ENCODE measurements at regions not wholly inside any gene's neighbourhood (a gene's known extent, or its start where the extent isn't known, plus 50 kb on each side); places are given as distances from the start of the nearest gene placed in this dataset.

DNA sequence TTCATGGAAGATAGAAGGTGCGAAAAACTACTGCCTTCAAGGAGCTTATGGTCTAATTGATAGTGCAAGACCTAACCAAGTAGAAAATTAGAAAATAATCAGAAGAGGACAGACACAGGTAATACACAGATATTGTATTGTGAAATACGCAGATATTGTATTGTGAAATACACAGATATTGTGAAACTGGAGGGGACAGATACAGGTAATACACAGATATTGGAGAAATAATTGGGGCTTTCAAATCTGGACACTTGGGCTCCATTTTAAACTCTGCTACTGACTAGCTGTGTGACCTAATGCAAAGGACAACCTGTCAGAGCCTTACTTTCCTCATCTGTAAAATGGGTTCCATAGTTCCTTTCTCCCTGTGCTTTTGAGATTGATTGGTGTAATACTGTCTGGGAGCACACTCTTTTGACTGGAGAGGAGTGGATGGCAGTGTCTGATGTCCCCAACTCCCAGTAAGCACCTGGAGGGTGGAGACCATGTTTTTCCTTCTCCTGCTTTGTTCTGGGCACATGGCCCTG, 272.8 kb downstream of the TLE3 start:
- DNase-seq = no peak

DNA sequence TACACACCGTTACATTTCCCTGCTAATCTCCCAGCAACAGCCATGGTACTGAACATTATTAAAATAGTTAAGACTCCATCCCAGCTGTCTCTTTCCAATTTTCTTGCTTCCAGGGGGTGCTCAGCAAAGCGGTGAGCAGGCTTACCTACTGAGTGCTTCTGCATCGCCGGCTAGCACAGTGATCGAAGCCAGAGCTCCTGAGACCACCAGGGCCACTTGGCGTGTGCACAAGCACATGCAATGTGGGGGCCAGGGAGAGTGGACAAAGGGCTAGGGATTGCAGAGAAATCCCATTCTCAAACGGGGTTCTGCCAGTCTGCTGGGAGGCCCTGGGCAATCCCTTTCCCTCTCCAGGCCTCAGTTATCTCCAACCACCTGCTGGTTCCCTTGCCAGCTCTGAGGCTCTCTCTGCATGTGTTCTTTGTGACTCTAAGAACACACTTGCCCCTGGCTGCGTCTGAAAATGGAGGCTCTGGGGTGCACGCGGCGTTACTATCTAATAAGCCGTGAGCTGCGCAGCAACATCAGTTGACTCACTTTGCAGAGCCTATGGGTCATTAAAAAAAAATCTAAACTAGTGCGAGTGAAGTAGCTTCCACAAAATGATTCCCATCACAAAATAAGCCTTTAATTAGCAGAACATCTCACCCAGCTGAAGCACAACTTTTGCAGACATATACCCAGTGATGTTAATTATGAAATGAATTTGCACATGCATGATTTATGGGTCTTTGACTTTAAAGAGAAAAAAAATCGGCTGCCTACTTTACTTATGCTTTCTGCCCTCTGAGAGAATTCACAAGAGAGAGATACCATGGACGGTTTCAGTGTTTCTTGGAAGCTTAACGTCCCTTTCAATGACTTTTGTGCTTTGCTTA, 271.5 kb downstream of the TLE3 start:
- peak; percentile 79 for DNase-seq

DNA sequence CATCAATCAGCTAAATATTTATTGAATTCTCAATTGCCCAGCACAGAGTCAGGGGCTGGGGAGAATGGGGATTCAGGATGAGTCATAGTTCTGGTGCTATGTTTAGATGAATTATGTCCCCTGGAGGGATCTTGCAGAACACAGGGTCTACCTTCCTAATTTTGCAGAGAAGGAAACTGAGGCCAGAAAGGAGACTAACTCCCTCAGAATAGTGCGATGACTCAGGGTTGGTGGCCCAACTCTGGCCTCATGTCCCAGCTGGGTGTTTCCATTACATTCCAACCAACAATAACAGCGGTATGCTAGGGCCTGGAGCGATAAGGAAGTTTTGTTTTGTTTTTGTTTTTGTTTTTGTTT, 270.9 kb downstream of the TLE3 start:
- peak; percentile 17 for DNase-seq

DNA sequence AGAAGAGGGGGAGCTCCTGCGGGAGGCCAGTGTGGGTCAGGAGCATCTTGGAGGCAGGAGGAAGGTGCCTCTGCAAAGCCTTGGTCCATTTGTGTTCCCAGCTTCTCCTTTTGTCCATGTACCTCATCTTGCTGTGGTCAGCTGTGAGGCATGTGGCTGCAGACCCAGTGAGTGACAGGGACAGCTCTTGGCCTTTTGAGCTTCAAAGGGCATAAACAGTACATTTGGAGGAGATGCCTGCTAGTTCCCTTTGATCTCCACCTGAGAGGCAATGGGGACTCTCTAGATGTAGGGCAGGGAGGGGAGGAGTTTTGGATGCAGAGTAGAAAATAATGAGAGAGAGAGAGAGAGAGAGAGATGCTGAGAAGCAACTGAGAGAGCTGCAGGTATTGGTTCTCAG, 270.0 kb downstream of the TLE3 start:
- no peak for DNase-seq

DNA sequence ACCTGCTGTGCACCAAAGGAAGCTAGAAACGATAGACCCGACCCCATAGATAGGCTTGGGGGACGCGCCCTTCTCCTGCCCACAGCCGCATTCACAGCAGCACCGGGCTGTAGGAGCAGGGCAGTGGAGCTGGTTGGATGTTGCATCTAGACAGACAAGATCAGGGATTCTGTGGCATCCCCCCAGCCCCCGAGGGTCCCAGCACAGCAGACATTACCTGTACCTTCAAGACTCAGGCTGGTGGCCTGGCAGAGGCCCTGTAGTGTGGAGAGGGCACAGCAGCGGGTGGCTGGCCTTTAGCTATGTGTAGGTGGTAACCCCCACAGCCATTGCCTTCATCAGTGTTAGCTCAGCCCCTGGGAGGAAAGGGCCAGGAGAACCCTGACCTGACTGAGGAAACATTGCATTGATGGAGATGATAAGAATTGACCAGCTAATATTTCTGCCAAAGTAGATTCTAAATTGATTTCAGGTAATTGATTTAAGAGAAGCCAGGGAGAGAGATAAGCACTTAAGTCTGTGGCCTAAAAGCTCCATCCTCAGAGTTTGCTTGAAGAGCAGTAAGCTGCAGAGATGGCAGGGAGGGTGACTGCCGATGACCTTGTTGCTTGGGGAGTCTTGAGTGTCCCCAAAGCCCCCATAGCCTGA, 269.4 kb downstream of the TLE3 start:
- DNase-seq = no peak

DNA sequence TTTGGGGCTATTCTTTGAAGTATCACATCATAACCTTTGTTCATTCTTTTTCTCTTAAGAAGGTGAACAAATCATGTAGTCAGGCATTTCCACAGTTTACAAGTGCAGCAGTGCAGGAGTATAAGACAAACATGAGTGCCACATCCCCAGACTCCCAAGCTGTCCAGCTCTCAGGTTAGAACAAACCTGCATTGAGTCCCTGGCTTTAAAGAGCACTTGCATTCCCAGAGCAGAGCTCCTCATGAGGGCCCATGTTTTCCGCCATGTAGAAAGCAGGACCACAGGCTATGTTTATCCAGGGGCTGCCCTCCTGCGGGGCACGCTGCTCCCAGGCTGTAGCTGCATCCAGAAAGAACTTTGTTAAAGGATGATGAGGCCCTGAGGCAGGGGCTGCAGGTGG, 267.7 kb downstream of the TLE3 start:
- DNase-seq = no peak

DNA sequence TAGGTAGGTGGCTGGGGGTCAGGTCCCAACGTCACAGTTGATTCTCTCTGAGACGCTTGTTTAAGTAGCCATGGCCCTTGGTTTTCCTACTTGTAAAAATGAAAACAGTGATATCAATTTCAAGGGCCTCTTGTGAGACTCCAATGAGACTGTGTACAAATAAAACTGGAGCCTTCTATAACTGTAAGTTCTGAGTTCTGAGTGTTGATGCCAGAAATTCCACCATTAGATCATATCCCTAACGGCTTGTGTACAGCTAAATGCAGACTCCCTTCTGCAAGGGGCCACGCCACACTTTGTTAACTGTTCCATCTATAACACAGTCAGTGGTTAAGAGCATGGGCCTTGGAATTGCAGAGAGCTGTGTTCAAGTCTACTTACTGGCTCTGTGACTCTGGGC, 267.3 kb downstream of the TLE3 start:
- DNase-seq = no peak

DNA sequence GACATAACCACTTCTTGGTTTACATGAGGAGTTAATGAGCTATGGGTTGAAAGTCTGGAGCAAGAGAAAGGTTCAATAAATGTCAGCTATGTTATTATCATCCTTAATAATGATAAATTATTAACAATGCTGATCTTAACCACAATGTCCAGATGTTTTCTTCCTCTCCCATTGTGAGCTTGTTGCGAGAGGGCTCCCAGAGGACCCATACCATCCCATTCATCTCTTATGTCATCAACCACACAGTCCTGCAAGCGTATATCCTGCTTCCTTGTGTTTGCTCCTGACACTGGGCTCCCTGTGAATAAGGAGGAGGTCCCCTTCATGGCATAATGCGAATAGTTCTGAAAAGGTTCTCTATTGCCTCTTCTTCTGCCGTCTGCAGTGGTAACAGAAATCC, 266.8 kb downstream of the TLE3 start:
- no peak for DNase-seq

DNA sequence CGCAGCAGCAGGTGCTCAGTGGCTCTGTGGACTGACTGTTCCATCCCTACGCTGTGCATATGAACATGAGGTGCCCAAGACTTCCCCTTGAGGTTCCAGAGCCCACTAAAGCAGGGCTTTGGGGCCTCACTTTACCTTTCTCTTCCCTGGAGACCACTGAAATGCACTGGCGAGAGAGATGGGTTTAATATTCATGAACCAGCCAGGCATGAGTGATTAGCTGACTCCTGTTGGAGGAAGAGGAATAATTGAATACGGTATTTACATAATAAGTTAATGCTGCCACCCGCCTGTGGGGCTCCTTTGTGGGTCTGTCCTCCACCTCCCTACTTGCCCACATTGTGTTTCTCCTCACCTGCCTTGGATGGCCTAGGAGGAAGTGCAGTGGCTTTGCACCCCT, 263.4 kb downstream of the TLE3 start:
- no peak for DNase-seq

DNA sequence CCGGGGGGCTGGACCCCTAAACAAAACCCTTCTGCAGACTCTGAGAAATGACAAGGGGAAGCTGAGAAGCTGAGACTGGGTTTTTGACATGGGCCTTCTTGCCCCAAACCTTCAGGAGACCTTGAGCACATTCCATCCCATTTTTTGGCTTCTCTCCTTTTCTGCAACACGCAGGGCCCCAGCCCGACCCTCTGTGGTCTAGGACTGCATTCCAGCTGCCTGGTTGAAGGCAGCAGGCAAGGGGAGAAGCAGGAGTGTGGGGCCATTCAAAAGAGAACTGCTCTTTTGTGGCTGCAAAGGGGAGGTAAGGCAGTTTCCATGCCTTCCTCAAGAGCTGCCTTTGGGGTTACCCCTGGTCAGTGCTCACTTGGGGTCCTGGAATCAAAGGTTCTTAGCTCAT, 263.0 kb downstream of the TLE3 start:
- no peak for DNase-seq

DNA sequence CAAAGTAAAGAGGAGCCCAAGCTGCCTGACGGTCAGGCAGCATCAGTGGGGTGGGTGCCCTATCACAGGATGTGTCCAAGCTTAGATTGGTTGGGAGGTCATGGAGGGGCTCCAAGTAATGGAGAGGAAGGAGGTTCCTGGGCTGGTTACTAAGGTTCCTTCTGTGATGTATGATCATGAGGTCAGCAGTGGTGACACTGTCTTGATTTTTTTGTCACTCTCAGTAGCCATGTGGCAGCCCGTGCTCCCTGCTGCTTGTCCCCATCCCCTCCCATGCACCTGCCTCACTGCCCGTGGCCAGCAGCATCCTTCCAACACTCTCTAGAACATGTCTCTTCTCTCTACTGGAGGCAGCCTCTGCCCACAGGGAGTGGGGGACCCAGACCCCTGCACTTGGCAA, 261.7 kb downstream of the TLE3 start:
- no peak for DNase-seq

DNA sequence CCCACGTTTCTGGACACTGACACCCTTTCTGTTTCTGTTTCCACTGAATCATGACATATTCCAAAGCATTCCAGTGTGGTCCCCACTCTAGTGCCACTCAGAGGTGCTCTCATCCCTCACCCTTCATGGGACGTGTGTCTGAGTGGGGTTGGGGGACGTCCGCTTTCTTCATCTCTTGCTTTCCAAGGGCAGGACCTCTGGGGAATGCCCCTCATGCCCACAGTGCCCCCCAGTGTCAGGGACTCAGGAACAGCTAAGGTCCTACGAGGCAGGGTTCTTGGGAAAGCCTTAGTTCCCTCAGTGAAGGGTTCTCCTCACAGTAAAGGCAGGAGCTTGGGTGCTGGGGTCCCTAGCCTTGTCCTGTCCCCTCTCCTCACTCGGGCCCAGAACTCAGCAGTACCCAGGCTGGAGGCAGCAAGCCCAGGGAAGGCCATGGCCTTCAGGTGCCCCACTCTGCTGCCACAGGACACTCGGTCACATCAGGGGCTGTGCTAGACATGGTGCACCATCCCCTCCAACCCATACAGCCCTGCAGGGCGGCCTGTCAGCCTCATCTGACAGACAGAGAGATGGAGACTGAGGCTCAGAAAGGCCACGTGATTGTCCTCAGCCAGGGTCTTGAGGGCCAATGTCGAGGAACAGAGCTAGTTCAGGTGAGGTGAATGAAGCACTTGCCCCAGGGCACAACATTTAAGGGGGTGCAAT, 261.0 kb downstream of the TLE3 start:
- no peak for DNase-seq

DNA sequence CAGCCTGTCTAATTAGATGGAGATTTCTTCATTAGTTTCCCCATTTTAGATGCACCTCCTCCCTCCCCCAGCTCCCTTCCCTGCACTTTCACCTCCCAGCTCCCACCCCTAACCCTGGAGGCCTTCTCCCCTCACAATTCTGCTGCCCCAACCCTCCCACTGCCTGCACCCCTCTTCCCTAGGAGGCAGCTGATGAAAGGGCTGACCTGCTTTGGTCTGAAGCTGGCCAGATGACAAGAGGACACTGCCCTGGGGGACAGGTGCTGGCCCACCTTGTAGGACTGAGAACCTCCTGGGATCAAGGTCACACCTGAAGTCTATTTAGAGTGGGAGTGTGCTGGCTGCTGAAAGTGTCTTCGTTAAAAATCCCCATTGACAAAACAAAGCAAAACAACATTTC, 259.4 kb downstream of the TLE3 start:
- DNase-seq = no peak

DNA sequence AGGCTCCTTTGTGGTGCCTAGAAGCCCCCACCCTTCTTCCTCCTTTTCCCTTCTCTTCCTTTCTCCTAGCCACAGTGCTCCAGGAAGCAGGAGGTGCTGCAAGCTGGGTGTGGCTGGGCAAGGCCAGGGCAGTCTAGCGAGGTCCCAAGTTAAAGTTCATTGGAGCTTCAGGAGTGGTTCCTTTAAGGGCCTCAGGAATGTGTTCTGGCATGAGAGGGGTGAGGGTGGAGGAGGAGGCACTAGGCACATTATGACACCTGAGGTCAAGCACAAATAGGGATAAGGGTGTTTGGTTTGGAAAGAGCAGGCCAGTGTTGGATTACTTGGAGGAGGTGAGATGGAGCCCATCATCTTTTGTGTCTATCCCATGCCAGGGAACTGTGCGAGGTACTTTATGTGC, 258.7 kb downstream of the TLE3 start:
- no peak for DNase-seq

DNA sequence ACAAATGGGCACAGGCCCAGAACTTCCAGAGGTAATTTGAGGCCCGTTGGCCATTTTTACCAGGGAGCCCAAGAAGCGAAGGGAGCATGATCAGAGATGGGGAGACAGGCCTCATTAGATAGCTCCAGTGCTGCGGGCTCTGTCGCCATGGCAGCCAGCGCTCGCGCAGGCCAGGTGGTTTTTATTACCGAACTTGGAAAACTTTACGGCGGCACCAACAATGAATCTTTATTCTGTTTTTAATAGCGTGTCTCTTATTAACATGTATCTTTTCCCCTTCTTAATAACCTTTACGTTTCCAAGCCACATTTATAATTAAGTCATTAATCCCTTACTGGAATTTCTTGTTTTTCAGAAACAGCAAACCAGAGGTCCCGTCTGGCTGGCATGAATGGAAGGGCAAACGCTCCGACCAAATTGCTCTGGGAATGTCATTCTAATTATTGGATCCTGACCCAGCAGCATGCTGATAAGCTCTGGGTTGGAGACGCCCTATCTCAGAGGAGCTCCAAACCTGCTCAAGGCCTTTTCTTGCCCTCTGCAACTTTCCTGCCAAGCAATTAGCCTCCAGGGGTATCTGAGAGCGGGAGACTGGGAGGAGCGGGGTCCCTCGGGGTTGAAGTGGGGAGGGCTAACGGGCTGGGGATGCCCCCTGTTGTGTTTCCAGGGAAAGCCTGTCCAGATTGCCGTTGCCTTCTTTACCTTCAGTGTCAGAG, 256.4 kb downstream of the TLE3 start:
- no peak for DNase-seq

DNA sequence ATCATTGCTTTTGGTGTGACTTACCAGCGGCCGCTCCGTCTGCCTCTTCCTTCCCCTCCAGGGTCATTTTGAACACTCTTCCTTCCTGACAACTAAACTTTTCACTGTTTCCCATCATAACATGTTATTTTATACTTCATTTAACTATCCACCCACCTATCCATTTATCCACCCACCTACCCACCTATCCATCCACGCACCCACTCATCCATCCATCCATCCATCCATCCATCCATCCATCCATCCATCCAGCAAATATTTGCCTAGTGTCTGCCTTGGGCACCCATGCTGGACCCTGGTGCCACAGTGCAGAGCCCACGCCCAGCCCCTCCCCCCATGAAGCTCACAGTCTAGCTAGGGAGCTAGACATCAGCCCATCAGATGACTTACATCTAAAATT, 254.9 kb downstream of the TLE3 start:
- DNase-seq = no peak

DNA sequence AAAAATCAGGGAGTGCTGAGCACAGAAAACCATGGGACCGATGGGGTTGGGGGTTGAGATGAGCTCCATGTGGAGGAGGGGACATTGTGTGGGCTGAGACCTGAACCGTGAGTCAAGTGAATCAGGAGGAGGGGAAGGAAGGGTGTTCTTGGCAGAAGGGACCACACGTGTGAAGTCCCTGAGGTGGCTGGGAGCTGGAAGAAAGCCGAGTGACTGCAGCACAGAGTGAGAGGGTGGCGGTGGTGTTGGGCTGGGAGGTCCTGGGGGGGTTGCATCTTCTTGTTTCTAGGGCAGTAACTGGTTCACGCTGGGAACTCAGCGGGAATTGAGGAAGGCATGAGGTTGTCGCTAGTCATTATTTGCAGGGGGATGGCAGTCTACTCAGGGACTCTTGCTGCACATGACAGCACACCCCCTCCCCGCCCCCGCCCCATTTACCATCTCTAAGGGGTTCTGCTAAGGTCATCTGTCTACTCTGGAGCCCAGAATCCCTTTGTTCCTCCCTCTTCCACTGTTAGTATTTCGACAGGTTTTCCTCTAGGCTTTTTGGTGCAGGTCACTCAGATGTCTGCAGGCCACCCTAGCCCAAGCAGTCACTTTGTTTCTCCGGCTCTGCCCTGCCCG, 254.3 kb downstream of the TLE3 start:
- no peak for DNase-seq

DNA sequence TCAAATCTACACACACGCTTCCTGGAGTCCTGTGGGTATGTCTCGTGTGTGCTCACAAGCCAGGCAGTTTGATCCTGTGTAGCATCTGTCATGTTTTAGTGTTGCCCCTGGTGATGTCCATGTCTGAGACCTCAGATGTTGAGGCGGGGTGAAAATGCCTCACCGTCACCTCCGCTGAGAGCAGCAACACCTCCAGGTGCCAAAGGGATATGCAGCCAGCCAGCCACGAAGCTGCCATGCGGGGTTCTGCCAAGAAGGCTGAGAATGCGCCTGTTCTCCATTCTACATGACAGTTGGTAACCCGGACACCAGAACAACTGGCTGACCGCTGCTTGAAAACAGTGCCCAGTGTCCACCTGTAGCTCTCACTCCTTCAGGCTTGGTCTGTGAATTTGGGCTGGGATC, 253.8 kb downstream of the TLE3 start:
- no peak for DNase-seq

DNA sequence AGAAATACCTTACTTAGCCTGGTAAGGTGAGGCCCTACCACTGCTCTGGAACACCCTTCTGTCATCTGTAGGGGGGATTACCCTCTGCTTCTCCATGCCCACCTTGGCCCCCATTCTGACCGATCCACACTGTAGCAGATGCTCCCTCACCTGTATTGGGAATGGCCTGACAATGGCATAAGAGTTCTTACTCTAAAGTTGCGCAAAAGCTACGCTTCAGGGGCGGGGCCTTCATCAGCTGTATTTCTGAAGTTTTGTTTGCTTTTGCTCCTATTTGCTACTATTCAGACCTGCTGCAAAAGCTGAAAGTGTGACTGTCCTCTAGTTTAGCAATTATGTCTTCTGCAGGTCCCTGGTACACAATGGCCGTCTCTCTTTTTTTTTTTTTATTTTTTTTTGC, 252.6 kb downstream of the TLE3 start:
- no peak for DNase-seq

DNA sequence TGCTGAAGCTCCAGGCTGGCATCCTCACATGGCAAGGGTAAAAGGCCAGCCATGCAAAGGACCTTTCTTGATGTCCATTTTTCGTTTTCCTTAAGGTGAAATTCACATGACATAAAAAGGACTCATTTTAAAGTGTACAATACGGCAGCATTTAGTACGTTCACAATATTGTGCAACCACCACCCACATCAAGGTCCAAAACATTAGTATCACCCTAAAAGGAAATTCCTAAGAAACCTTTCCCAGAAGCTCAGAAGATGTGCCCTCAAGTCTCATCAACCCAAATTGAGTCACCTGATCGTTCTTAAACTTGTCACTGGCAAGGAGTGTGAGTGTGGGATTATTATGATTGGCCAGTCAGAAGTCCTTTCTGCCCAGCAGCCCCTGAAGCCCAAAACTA, 250.1 kb downstream of the TLE3 start:
- no peak for DNase-seq

DNA sequence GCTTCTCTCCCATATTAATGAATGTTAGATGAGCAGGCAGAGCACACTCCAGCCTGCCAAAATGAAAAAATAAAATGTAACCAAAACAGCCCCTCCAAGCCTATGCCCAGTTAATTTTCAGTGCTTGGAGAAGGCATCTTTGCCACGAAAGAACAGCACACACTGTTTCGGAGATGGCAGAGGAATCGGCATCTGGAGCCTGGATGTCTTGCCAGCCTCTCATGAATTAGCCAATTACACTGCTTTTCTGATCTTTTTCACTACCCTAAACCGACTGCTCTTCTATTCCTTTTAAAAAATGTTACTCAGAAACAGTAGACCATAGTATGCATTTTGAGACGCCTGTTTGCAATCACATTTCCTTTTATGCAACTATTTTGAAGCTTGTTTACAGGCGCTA, 249.6 kb downstream of the TLE3 start:
- no peak for DNase-seq

DNA sequence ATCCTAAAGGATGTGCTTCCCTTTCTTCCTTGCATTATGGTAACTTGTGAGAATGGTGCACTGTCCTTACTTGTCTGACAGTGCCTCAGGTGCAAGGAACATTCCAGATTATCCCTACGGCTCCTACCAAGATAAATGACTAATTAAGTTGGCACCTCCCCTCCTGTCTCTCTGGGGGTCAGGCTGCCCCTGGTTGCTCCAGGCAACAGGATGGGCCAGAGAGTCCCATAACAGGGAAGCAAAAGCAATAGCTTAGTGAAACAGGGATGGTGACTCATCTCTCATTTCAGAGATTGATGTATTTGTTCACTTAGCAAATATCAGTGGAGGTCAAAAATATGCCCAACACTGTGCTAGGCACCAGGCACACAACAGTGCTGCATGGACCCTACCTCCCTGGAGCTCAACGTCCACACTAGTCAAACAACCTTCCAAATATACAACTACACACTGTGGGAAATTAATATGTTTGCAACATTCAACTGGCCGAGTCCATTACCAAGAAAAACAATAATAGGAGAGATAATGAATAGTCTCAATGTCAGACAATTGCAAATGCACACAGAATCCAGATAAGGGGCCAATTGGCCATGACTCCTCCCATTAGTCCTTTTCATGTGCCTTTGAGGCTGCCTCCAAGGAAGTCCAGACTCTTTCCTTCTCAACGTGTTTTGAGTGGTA, 249.0 kb downstream of the TLE3 start:
- DNase-seq = peak; percentile 54
